ENCODE measurements at regions not wholly inside any gene's neighbourhood (a gene's known extent, or its start where the extent isn't known, plus 50 kb on each side); places are given as distances from the start of the nearest gene placed in this dataset.

DNA sequence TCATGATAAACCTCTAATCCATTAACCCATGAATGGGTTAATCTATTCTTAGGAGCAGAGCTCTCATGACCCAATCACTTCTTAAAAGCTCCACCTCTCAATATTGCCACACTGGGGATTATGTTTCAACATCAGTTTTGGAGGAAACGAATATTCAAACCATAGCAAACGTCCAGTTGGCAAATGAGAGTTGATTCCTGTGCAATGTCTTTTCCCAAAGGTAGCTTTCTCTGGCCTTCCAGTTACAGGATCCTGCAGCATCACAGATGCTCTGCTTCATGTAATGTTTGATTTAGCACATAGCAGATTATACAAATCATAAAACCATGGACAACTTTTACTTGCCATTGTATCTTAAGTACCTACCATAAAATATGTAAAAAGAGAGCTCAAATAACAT is 481.0 kb downstream of the TNS1 start:
- H3K4me1 Mint-ChIP-seq, result no peaks in the 10 kb centered on the region
- no peak overlapping the region for H3K4me3 Mint-ChIP-seq
- H3K27me3 Mint-ChIP-seq, result no peaks in the 10 kb centered on the region
- no peak overlapping the region for H3K27ac Mint-ChIP-seq
- no peaks in the 10 kb centered on the region for H3K36me3 Mint-ChIP-seq (ENCODE audit: low read depth)
- ATAC-seq (replicated peaks), result no peak
- H3K9me3 Mint-ChIP-seq, result no peaks in the 10 kb centered on the region

GRCh38 chr2:217520356-217521010 is 482.3 kb downstream of the TNS1 start:
- no peak overlapping the region for H3K27ac Mint-ChIP-seq
- H3K4me3 Mint-ChIP-seq, result no peak overlapping the region
- no peak for ATAC-seq (replicated peaks)
- H3K27me3 Mint-ChIP-seq, result no peaks in the 10 kb centered on the region
- H3K36me3 Mint-ChIP-seq (ENCODE audit: low read depth), result no peaks in the 10 kb centered on the region
- H3K9me3 Mint-ChIP-seq, result no peaks in the 10 kb centered on the region
- H3K4me1 Mint-ChIP-seq, result no peaks in the 10 kb centered on the region

DNA sequence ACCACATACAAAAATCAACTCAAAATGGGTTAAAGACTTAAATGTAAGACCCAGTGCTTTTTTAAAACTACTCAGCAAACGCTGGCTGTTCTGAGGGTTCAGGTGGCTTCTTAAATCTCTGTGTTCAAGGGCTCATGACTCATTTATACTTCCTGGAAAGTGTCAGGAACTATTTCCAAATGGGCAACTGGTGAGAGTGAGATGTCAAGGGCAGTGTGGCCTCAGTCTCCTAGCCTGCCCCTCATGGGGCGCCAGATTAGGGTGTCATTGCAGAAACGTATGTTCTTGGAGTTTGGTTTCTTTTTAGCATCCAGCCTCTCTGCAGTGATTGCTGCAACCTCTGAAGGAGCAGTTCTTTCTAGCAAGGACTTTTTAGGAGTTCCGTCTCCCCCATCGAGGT is 485.4 kb downstream of the TNS1 start:
- H3K36me3 Mint-ChIP-seq (ENCODE audit: low read depth), result no peaks in the 10 kb centered on the region
- peaks cover 5% of the 10 kb centered on the region for H3K4me1 Mint-ChIP-seq
- no peak overlapping the region for H3K4me3 Mint-ChIP-seq
- H3K9me3 Mint-ChIP-seq, result no peaks in the 10 kb centered on the region
- H3K27me3 Mint-ChIP-seq, result peaks cover 4% of the 10 kb centered on the region
- no peak overlapping the region for H3K27ac Mint-ChIP-seq
- no peak for ATAC-seq (replicated peaks)

DNA sequence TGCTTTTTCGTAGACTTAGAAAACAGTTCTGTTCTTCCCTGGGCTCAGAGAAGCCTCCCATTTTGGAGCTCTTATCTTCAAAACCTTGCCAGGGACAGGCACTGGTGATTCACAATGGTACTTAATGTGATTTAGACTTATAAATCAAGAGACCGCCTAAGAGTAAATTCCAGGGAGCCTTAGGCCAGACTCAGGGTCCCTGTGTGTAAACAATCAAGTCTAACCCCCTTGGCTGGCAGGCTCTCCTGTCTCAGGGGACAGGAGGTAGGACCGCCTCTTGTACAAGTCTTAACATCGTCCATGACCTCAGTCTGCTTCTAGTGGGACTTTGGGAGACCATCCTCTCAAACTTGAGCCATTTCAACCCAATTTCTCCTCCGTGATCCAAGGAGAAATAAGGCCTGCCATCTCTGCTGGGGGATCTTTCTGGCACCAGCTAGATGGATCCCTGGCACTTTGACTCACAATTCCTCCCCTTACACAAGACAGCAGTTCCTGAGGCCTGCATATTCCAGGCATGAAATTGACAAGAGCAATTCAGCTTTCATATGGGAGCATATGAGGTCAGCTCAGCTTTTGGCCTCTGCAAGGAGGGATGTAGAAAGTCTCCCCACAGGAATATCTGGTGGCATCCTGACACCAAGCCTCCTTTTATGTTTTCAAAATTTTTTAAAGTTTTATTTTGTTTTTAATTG is 487.0 kb downstream of the TNS1 start:
- H3K4me1 Mint-ChIP-seq, result peaks cover 5% of the 10 kb centered on the region
- H3K4me3 Mint-ChIP-seq, result no peak overlapping the region
- no peak for ATAC-seq (replicated peaks)
- H3K9me3 Mint-ChIP-seq, result no peaks in the 10 kb centered on the region
- peaks cover 12% of the 10 kb centered on the region for H3K27me3 Mint-ChIP-seq
- H3K27ac Mint-ChIP-seq, result no peak overlapping the region
- H3K36me3 Mint-ChIP-seq (ENCODE audit: low read depth), result no peaks in the 10 kb centered on the region

GRCh38 chr2:217513258-217513657 is 489.5 kb downstream of the TNS1 start:
- Mint-ChIP-seq H3K4me1 (peaks cover 5% of the 10 kb centered on the region), H3K27me3 (peaks cover 16% of the 10 kb centered on the region), H3K9me3 (no peaks in the 10 kb centered on the region), H3K36me3 (ENCODE audit: low read depth) (no peaks in the 10 kb centered on the region), H3K27ac (no peak overlapping the region), H3K4me3 (no peak overlapping the region)
- ATAC-seq (replicated peaks), result no peak

- no peaks in the 10 kb centered on the region for H3K9me3 Mint-ChIP-seq
These were observed 490.1 kb downstream of the TNS1 start for GRCh38 chr2:217512728-217513127.

DNA sequence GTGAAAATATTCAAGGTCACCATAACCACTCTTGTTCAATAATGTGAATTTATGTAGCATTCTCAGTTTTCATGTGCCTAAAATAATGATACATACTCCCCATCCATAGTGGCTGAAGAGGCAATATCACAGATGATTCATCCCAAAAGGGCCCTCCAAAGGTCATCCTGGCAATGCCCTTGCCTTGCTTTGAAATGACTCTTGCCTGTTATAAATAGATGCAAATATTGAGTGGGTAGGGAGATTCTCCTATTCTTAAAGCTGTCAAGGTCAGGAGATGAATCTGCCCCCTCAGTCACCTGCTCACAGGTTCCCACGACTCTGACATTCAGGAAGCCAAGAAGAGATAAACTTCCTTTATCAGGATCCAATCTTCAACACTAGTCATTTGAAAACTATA is 490.5 kb downstream of the TNS1 start:
- no peak overlapping the region for H3K4me3 Mint-ChIP-seq
- H3K36me3 Mint-ChIP-seq (ENCODE audit: low read depth), result no peaks in the 10 kb centered on the region
- H3K9me3 Mint-ChIP-seq, result no peaks in the 10 kb centered on the region
- no peak for ATAC-seq (replicated peaks)
- H3K27ac Mint-ChIP-seq, result no peak overlapping the region
- H3K4me1 Mint-ChIP-seq, result peaks cover 5% of the 10 kb centered on the region
- H3K27me3 Mint-ChIP-seq, result peaks cover 16% of the 10 kb centered on the region

More at GRCh38 chr2:217512728-217513127, 490.1 kb downstream of the TNS1 start:
- peaks cover 5% of the 10 kb centered on the region for H3K4me1 Mint-ChIP-seq
- H3K4me3 Mint-ChIP-seq, result no peak overlapping the region
- peaks cover 16% of the 10 kb centered on the region for H3K27me3 Mint-ChIP-seq
- no peak overlapping the region for H3K27ac Mint-ChIP-seq
- no peaks in the 10 kb centered on the region for H3K36me3 Mint-ChIP-seq (ENCODE audit: low read depth)
- no peak for ATAC-seq (replicated peaks)

DNA sequence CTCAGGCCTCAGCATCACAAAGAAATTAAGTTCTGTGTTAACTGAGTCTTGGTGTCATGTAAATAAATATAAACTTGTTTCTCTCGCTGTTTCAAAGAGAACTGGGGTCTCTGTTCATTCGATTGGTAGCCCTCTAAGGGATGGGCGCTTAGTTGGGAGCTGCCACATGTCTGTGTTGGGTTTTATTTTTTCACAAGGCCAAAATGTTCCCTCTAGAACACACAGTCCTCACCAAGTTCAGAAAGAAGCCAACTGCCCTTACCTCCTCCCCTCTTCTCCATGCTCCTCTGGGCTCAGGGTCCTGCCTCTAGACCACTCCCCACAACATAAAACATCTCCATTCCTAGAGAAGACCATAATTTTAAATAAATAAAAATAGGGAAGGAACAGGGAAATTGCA is 490.9 kb downstream of the TNS1 start:
- H3K27ac Mint-ChIP-seq, result no peak overlapping the region
- H3K9me3 Mint-ChIP-seq, result no peaks in the 10 kb centered on the region
- no peak for ATAC-seq (replicated peaks)
- peaks cover 16% of the 10 kb centered on the region for H3K27me3 Mint-ChIP-seq
- H3K4me1 Mint-ChIP-seq, result peaks cover 5% of the 10 kb centered on the region
- H3K36me3 Mint-ChIP-seq (ENCODE audit: low read depth), result no peaks in the 10 kb centered on the region
- no peak overlapping the region for H3K4me3 Mint-ChIP-seq

- H3K9me3 Mint-ChIP-seq, result no peaks in the 10 kb centered on the region
- peaks cover 5% of the 10 kb centered on the region for H3K4me1 Mint-ChIP-seq
- no peak overlapping the region for H3K4me3 Mint-ChIP-seq
- ATAC-seq (replicated peaks), result peak; percentile 40
- peaks cover 16% of the 10 kb centered on the region for H3K27me3 Mint-ChIP-seq
- H3K27ac Mint-ChIP-seq, result no peak overlapping the region
- H3K36me3 Mint-ChIP-seq (ENCODE audit: low read depth), result no peaks in the 10 kb centered on the region
These were observed 492.0 kb downstream of the TNS1 start for GRCh38 chr2:217510771-217511291.

DNA sequence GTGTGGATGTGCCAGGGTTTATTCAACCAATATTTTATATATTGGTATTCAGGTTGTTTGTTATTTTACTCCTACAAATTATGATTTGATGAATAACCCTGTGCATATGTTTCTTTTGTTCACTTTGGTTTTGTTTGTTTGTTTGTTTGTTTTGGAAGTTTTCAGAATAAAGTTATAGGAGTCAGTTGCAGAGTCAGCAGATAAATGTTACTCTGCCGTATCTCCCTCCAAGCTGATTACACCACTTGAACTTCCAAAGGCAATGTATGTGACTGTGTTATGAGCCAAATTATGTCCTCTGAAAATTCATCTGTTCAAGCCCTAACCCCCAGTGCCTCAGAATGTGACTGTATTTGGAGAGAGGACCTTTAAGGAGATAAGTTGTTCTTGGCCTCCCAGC is 497.5 kb downstream of the TNS1 start:
- H3K27ac Mint-ChIP-seq, result no peak overlapping the region
- H3K9me3 Mint-ChIP-seq, result no peaks in the 10 kb centered on the region
- H3K4me1 Mint-ChIP-seq, result no peaks in the 10 kb centered on the region
- peaks cover 3% of the 10 kb centered on the region for H3K27me3 Mint-ChIP-seq
- no peak for ATAC-seq (replicated peaks)
- H3K36me3 Mint-ChIP-seq (ENCODE audit: low read depth), result no peaks in the 10 kb centered on the region
- H3K4me3 Mint-ChIP-seq, result no peak overlapping the region

GRCh38 chr2:217501887-217502286 is 500.9 kb downstream of the TNS1 start:
- Mint-ChIP-seq H3K9me3 (no peaks in the 10 kb centered on the region), H3K36me3 (ENCODE audit: low read depth) (no peaks in the 10 kb centered on the region), H3K4me3 (no peak overlapping the region), H3K27ac (no peak overlapping the region), H3K4me1 (no peaks in the 10 kb centered on the region), H3K27me3 (no peaks in the 10 kb centered on the region)
- ATAC-seq (replicated peaks), result no peak

- H3K27ac Mint-ChIP-seq, result no peak overlapping the region
These were observed 504.9 kb downstream of the TNS1 start for GRCh38 chr2:217497843-217498377.

DNA sequence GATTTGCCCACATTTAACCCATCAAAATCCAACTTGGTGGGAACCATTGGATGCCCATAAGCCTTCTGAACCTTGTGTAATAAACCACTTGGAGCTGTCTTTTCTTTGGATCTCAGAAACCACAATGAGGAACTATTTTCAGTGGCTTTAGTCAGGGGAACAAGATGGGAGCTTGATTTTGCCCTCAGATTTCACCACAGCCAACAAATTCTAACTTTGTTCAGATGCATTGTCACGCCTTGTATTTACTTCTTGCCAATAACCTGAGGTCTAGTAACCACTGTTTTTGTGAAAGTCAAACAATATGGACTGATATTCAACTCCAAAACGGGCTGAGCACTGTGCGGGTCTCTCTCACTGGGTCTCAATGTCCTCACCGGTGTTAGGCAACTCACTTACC is 508.2 kb downstream of the TNS1 start:
- no peaks in the 10 kb centered on the region for H3K27me3 Mint-ChIP-seq
- H3K36me3 Mint-ChIP-seq (ENCODE audit: low read depth), result no peaks in the 10 kb centered on the region
- H3K9me3 Mint-ChIP-seq, result no peaks in the 10 kb centered on the region
- H3K4me3 Mint-ChIP-seq, result no peak overlapping the region
- H3K27ac Mint-ChIP-seq, result no peak overlapping the region
- no peaks in the 10 kb centered on the region for H3K4me1 Mint-ChIP-seq
- no peak for ATAC-seq (replicated peaks)

More at GRCh38 chr2:217497843-217498377, 504.9 kb downstream of the TNS1 start:
- Mint-ChIP-seq H3K4me1 (no peaks in the 10 kb centered on the region), H3K27me3 (no peaks in the 10 kb centered on the region), H3K36me3 (ENCODE audit: low read depth) (no peaks in the 10 kb centered on the region), H3K9me3 (no peaks in the 10 kb centered on the region), H3K4me3 (no peak overlapping the region)
- no peak for ATAC-seq (replicated peaks)

- no peak overlapping the region for H3K27ac Mint-ChIP-seq
- no peaks in the 10 kb centered on the region for H3K9me3 Mint-ChIP-seq
- H3K4me3 Mint-ChIP-seq, result no peak overlapping the region
- H3K27me3 Mint-ChIP-seq, result no peaks in the 10 kb centered on the region
- H3K4me1 Mint-ChIP-seq, result no peaks in the 10 kb centered on the region
- H3K36me3 Mint-ChIP-seq (ENCODE audit: low read depth), result no peaks in the 10 kb centered on the region
- ATAC-seq (replicated peaks), result no peak
These were observed 511.5 kb downstream of the TNS1 start for GRCh38 chr2:217491271-217491670.

Data from activated T-helper 17 cell treated with anti-CD3 and anti-CD28 coated beads, Interleukin-2, amount 50 U/mL, for 72 hours (primary cell).